A549 (cell line): ENCODE measurements at regions not wholly inside any gene's neighbourhood (a gene's known extent, or its start where the extent isn't known, plus 50 kb on each side); places are given as distances from the start of the nearest gene placed in this dataset.
A peak's percentile ranks its signal among the peaks of the same experiment; 100 is the strongest.

ENCODE experiments used
- ATAC-seq, 2 experiments: fragments of 200-7000 bp in 1 of 2; fragments of >200 bp in 1 of 2; cut with Nextera tagmentation in 1 of 2; cut with Tn5 transposase in 1 of 2; 3 replicates each; pipeline versions ENCODE4 v1.8.0 to v1.9.1; 2018 to 2020; ENCODE audit warnings: mild to moderate bottlenecking in 1 of 2, moderate library complexity in 1 of 2
- CTCF ChIA-PET: fragments of 300-600 bp; sonication (Branson Sonifier 250); formaldehyde crosslinking; extraction: SDS; loops from one replicate; lab custom pipeline; 2021; ENCODE audit warnings: antibody characterized with exemption, inconsistent platforms; lab: Yijun Ruan, JAX
- POLR2A ChIA-PET: fragments of 350-600 bp; formaldehyde crosslinking; extraction: SDS; loops from one replicate; lab custom pipeline; 2021; ENCODE audit warnings: antibody characterized with exemption, inconsistent platforms; lab: Yijun Ruan, JAX
- DNase-seq, 2 experiments: peaks; one replicate each; pipeline versions ENCODE4 v3.0.0 to v3.0.0-alpha.2; 2011 to 2016; ENCODE audit warnings: low read depth in 1 of 2, low spot score in 1 of 2
- FAIRE-seq: peaks from 2 replicates; lab custom pipeline; 2011; peaks lifted over from hg19 to GRCh38; lab: Jason Lieb, UNC
- H3K27ac ChIP-seq, 2 experiments: fragments of >200 bp; sonication (Bioruptor Twin); formaldehyde crosslinking; 3 replicates each; pipeline ENCODE4 v1.5.1; 2016 to 2017
- H3K4me1 ChIP-seq: fragments of >200 bp; sonication (Bioruptor Twin); formaldehyde crosslinking; 3 replicates; pipeline ENCODE4 v1.6.1; 2016
- H3K4me2 ChIP-seq: fragments of >200 bp; sonication (Bioruptor Twin); formaldehyde crosslinking; 3 replicates; pipeline ENCODE4 v1.6.1; 2016
- H3K4me3 ChIP-seq: fragments of >200 bp; sonication (Bioruptor Twin); formaldehyde crosslinking; 3 replicates; pipeline ENCODE4 v1.5.1; 2016
- H3K9me3 ChIP-seq: fragments of >200 bp; sonication (Bioruptor Twin); formaldehyde crosslinking; 3 replicates; pipeline ENCODE4 v1.6.1; 2016
- BHLHE40 ChIP-seq: IDR thresholded peaks from 2 replicates; pipeline ENCODE4 v1.6.1; 2012; ENCODE audit warnings: low read depth, low read length, inconsistent platforms
- CBX8 ChIP-seq: fragments of 200-600 bp; sonication (generic); IDR thresholded peaks from 2 replicates; pipeline ENCODE4 v1.6.1; 2016
- CEBPB ChIP-seq, 2 experiments: fragments of >200 bp in 1 of 2; sonication (Bioruptor Twin) in 1 of 2; formaldehyde crosslinking in 1 of 2; IDR thresholded peaks; 2 replicates each; pipeline ENCODE4 v1.6.1; 2012 to 2016
- CHD2 ChIP-seq: fragments of 150-350 bp; IDR thresholded peaks from 2 replicates; pipeline ENCODE4 v1.6.1; 2014; ENCODE audit warnings: low read length; ENCODE audit not compliant: partially characterized antibody
- EHMT2 ChIP-seq: fragments of 200-600 bp; sonication (generic); IDR thresholded peaks from 2 replicates; pipeline ENCODE4 v1.6.1; 2016; ENCODE audit warnings: antibody characterized with exemption, low read depth, mild to moderate bottlenecking, moderate library complexity
- HEYL ChIP-seq: fragments of 250-450 bp; sonication (Bioruptor Pico); IDR thresholded peaks from 2 replicates; pipeline ENCODE4 v1.8.0; 2021; ENCODE audit warnings: mild to moderate bottlenecking, moderate library complexity
- HOXA7 ChIP-seq: fragments of 250-450 bp; sonication (Bioruptor Pico); IDR thresholded peaks from 2 replicates; pipeline ENCODE4 v1.5.0; 2020; ENCODE audit warnings: mild to moderate bottlenecking, moderate library complexity
- HOXB5 ChIP-seq: fragments of 250-450 bp; sonication (Bioruptor Pico); IDR thresholded peaks from 2 replicates; pipeline ENCODE4 v1.5.0; 2020; ENCODE audit warnings: mild to moderate bottlenecking, moderate library complexity
- JUN ChIP-seq, 2 experiments: fragments of >200 bp; sonication (Bioruptor Twin); formaldehyde crosslinking; IDR thresholded peaks; 2 replicates in 1 of 2; 3 replicates in 1 of 2; pipeline ENCODE4 v1.6.1; 2016 to 2017
- JUNB ChIP-seq: fragments of >200 bp; sonication (Bioruptor Twin); formaldehyde crosslinking; IDR thresholded peaks from 2 replicates; pipeline ENCODE4 v1.6.1; 2016
- MAFK ChIP-seq: fragments of 450-650 bp; IDR thresholded peaks from 2 replicates; pipeline ENCODE4 v1.6.1; 2014; ENCODE audit not compliant: partially characterized antibody
- MYC ChIP-seq: IDR thresholded peaks from 2 replicates; pipeline ENCODE4 v1.6.1; 2012; ENCODE audit warnings: mild to moderate bottlenecking, inconsistent platforms, low read length, improper control_type of control experiment, borderline replicate concordance
- NR3C1 ChIP-seq: fragments of >200 bp; sonication (Bioruptor Twin); formaldehyde crosslinking; IDR thresholded peaks from 3 replicates; pipeline ENCODE4 v1.6.1; 2017
- POLR2A ChIP-seq: IDR thresholded peaks from 2 replicates; pipeline ENCODE4 v1.6.1; 2012; ENCODE audit warnings: mild to moderate bottlenecking, low read length
- POLR2AphosphoS2 ChIP-seq: conservative IDR thresholded peaks from 2 replicates; pipeline ENCODE4 v1.6.1; 2012; ENCODE audit warnings: low read length, improper control_type of control experiment, inconsistent platforms
- RFX5 ChIP-seq: fragments of 450-650 bp; IDR thresholded peaks from 2 replicates; pipeline ENCODE4 v1.7.1; 2014; ENCODE audit warnings: antibody characterized with exemption, mild to moderate bottlenecking, moderate library complexity
- RNF2 ChIP-seq: fragments of 200-600 bp; sonication (generic); IDR thresholded peaks from 2 replicates; pipeline ENCODE4 v1.6.1; 2016; ENCODE audit warnings: low read depth, mild to moderate bottlenecking, antibody characterized with exemption, moderate library complexity, borderline replicate concordance
- SMC3 ChIP-seq: fragments of >200 bp; sonication (Bioruptor Twin); formaldehyde crosslinking; IDR thresholded peaks from 3 replicates; pipeline ENCODE4 v1.6.1; 2018; ENCODE audit warnings: inconsistent platforms
- ZNF302 ChIP-seq: fragments of 250-450 bp; sonication (Bioruptor Pico); IDR thresholded peaks from 2 replicates; pipeline ENCODE4 v1.9.0; 2021; ENCODE audit warnings: inconsistent platforms, mild to moderate bottlenecking, moderate library complexity
- ZSCAN20 ChIP-seq: fragments of 250-450 bp; sonication (Bioruptor Pico); IDR thresholded peaks from 2 replicates; pipeline ENCODE4 v1.8.0; 2022; ENCODE audit warnings: mild to moderate bottlenecking, moderate library complexity
- WGBS: methylation state at CpG from one replicate; pipeline ENCODE4 v1.1.6; 2017; ENCODE audit errors: missing lambda C conversion rate; 5-methylcytosine and 5-hydroxymethylcytosine counted together
- TF ChIP-seq, protein P1 (sequence below): IDR thresholded peaks from 2 replicates; pipeline ENCODE4 v1.6.1; 2012
- TF ChIP-seq, protein P2 (sequence below): fragments of 150-350 bp; IDR thresholded peaks from 2 replicates; pipeline ENCODE4 v1.6.1; 2014; ENCODE audit warnings: low read depth, mild to moderate bottlenecking, low read length
- TF ChIP-seq, protein P3 (sequence below): fragments of 250-450 bp; sonication (Bioruptor Pico); IDR thresholded peaks from 2 replicates; pipeline ENCODE4 v1.5.0; 2020; ENCODE audit warnings: low read depth, mild to moderate bottlenecking, moderate library complexity
- TF ChIP-seq, protein P4 (sequence below): fragments of 250-450 bp; sonication (Bioruptor Pico); IDR thresholded peaks from 2 replicates; pipeline ENCODE4 v1.5.0; 2021; ENCODE audit warnings: mild to moderate bottlenecking, moderate library complexity, borderline replicate concordance
- TF ChIP-seq, protein P5 (sequence below): fragments of >200 bp; sonication (Bioruptor Twin); formaldehyde crosslinking; IDR thresholded peaks from 3 replicates; pipeline ENCODE4 v1.5.1; 2016

DNA sequence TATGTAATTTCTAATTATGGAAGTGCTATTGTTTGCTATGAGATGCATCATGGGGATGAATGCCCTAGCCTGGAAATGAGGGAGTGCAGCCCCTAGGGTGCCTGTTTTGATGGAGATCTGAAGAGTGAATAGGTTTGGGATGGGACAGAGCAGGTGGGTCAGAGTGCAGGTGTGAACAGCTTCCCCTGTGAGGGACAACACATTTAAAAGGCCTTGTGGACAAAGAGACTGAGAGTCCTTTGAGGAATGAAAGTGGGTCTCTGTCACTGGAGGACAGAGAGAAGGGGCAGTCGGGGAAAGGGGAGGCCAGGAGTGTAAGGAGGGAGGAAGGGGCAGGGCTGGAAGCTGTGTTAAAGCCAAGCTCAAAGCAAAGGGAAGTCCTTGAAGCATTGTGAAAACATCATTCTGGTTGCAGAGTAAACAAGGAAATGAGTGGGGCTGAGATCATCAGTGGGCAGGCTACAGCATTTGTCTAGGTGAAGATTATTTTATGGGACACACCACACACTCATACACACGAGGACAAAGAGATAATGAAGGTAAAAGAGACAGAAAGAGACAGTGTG lies 877.6 kb downstream of the SLC4A3 start:
- WGBS, result 3% methylated on average over 2 of the region's 2 CpGs
- ChIA-PET POLR2A (no interaction called here), CTCF (no interaction called here)
- Histone ChIP-seq H3K4me2 (peak overlapping the region; percentile 35), H3K4me3 (no peak overlapping the region), H3K9me3 (peaks cover 3% of the 10 kb centered on the region; the same call in 1 of the 3 replicates), H3K27ac (peak overlapping the region; percentile 7 to 48; a peak in 3 of 6 replicates), H3K4me1 (peaks cover 10% of the 10 kb centered on the region; the same call in 2 of the 3 replicates)
- ATAC-seq (peak; percentile 67 to 73), FAIRE-seq (no peak), DNase-seq (peak; percentile 5 to 39)
- TF ChIP-seq EHMT2, result no peak
- no peak for TF ChIP-seq HOXB5 (CRISPR knock-in tag)
- no peak for TF ChIP-seq SMC3
- no peak for TF ChIP-seq ZSCAN20 (CRISPR knock-in tag)
- TF ChIP-seq CEBPB (IDR thresholded peaks at IDR 0.05), result 0 out of 4 replicates have a peak, but pooled peaks of 1 of the 2 experiments have one; percentile 27
- TF ChIP-seq JUNB, result peak; percentile 30; the same call in 1 of the 2 replicates
- TF ChIP-seq, protein P1, sequence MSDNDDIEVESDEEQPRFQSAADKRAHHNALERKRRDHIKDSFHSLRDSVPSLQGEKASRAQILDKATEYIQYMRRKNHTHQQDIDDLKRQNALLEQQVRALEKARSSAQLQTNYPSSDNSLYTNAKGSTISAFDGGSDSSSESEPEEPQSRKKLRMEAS, result peak; percentile 59
- no peak for TF ChIP-seq MAFK
- TF ChIP-seq, protein P2, sequence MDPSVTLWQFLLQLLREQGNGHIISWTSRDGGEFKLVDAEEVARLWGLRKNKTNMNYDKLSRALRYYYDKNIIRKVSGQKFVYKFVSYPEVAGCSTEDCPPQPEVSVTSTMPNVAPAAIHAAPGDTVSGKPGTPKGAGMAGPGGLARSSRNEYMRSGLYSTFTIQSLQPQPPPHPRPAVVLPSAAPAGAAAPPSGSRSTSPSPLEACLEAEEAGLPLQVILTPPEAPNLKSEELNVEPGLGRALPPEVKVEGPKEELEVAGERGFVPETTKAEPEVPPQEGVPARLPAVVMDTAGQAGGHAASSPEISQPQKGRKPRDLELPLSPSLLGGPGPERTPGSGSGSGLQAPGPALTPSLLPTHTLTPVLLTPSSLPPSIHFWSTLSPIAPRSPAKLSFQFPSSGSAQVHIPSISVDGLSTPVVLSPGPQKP, result no peak

DNA sequence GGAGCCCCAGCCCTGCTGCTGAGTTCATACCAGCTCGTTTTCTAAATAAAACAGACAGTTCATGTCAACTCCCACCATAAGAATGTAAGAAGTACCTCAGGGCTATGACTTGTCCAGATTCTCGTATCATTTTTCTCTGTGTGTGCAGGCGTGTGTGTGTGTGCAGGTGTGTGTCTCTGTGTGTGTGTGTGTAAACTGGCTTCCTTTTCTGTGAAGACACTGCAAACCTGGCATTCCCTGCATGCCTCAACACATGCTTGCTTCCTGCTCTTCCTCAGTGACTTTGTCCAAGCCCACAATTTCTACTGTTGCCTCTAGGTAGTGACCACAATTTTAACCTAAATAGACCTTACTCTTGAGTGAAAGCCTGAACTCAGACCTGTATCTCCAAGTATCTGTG lies 879.0 kb downstream of the SLC4A3 start:
- TF ChIP-seq MYC (no peak), HEYL (CRISPR knock-in tag) (no peak), BHLHE40 (no peak), JUNB (no peak), HOXA7 (CRISPR knock-in tag) (no peak), ZNF302 (no peak), RNF2 (no peak), POLR2AphosphoS2 (no peak), CBX8 (no peak), POLR2A (no peak), NR3C1 (no peak), JUN (IDR thresholded peaks at IDR 0.05) (no peak), RFX5 (no peak), MAFK (no peak), CHD2 (no peak), ZSCAN20 (CRISPR knock-in tag) (no peak)
- TF ChIP-seq, protein P3, sequence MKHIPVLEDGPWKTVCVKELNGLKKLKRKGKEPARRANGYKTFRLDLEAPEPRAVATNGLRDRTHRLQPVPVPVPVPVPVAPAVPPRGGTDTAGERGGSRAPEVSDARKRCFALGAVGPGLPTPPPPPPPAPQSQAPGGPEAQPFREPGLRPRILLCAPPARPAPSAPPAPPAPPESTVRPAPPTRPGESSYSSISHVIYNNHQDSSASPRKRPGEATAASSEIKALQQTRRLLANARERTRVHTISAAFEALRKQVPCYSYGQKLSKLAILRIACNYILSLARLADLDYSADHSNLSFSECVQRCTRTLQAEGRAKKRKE (CRISPR knock-in tag), result no peak
- TF ChIP-seq, protein P4, sequence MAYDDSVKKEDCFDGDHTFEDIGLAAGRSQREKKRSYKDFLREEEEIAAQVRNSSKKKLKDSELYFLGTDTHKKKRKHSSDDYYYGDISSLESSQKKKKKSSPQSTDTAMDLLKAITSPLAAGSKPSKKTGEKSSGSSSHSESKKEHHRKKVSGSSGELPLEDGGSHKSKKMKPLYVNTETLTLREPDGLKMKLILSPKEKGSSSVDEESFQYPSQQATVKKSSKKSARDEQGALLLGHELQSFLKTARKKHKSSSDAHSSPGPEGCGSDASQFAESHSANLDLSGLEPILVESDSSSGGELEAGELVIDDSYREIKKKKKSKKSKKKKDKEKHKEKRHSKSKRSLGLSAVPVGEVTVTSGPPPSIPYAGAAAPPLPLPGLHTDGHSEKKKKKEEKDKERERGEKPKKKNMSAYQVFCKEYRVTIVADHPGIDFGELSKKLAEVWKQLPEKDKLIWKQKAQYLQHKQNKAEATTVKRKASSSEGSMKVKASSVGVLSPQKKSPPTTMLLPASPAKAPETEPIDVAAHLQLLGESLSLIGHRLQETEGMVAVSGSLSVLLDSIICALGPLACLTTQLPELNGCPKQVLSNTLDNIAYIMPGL, result no peak
- TF ChIP-seq, protein P1, result no peak
- TF ChIP-seq, protein P5, sequence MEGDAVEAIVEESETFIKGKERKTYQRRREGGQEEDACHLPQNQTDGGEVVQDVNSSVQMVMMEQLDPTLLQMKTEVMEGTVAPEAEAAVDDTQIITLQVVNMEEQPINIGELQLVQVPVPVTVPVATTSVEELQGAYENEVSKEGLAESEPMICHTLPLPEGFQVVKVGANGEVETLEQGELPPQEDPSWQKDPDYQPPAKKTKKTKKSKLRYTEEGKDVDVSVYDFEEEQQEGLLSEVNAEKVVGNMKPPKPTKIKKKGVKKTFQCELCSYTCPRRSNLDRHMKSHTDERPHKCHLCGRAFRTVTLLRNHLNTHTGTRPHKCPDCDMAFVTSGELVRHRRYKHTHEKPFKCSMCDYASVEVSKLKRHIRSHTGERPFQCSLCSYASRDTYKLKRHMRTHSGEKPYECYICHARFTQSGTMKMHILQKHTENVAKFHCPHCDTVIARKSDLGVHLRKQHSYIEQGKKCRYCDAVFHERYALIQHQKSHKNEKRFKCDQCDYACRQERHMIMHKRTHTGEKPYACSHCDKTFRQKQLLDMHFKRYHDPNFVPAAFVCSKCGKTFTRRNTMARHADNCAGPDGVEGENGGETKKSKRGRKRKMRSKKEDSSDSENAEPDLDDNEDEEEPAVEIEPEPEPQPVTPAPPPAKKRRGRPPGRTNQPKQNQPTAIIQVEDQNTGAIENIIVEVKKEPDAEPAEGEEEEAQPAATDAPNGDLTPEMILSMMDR, result no peak
- H3K4me2 ChIP-seq, result no peak overlapping the region
- no peak for FAIRE-seq
- no peak for DNase-seq
- H3K27ac ChIP-seq, result no peak overlapping the region
- ChIA-PET CTCF (interaction anchor here (0.6 kb wide), 1 partner anchor 433 kb away, joined by 3 read pairs; no protein-coding TSS in a partner anchor), POLR2A (interaction anchor here (0.6 kb wide), 1 partner anchor 46 kb away, joined by 3 read pairs; no protein-coding TSS in a partner anchor)
- 66% methylated on average over 3 of the region's 3 CpGs for WGBS
- no peak for ATAC-seq
- H3K9me3 ChIP-seq, result peaks cover 1% of the 10 kb centered on the region; the same call in 1 of the 3 replicates
- H3K4me3 ChIP-seq, result no peak overlapping the region
- H3K4me1 ChIP-seq, result peaks cover 10% of the 10 kb centered on the region; the same call in 2 of the 3 replicates
